ENCODE measurements at regions not wholly inside any gene's neighbourhood (a gene's known extent, or its start where the extent isn't known, plus 50 kb on each side); places are given as distances from the start of the nearest gene placed in this dataset.
"Not testable (repeated sequence)": the region's sequence is repeated elsewhere in the genome, so short reads cannot be mapped to it uniquely, and the experiment has no call there.

DNA sequence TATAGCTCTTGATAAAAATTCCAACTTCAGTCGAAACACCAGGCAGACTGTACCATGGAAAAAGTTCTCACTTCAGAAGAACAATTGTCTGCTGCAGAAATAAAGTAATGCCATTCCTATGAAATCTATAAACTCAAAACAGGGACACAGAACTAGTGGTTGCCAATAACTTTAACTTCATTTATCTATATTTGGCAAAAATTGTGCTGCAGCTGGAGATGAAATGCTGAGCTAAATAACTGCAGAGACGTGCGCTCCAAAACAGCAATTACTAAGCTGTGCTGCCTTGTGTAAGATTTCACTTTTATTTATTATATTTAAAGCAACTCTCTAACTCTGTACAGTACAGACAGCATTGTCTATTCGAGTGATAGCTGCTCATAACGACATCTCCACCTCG lies 540.1 kb upstream of the ID2 start:
- TF ChIP-seq, protein P1, sequence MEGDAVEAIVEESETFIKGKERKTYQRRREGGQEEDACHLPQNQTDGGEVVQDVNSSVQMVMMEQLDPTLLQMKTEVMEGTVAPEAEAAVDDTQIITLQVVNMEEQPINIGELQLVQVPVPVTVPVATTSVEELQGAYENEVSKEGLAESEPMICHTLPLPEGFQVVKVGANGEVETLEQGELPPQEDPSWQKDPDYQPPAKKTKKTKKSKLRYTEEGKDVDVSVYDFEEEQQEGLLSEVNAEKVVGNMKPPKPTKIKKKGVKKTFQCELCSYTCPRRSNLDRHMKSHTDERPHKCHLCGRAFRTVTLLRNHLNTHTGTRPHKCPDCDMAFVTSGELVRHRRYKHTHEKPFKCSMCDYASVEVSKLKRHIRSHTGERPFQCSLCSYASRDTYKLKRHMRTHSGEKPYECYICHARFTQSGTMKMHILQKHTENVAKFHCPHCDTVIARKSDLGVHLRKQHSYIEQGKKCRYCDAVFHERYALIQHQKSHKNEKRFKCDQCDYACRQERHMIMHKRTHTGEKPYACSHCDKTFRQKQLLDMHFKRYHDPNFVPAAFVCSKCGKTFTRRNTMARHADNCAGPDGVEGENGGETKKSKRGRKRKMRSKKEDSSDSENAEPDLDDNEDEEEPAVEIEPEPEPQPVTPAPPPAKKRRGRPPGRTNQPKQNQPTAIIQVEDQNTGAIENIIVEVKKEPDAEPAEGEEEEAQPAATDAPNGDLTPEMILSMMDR (IDR thresholded peaks at IDR 0.05; ENCODE audit: insufficient read depth, low read length, missing control alignments) = no peak
- POLR2A ChIA-PET = no interaction called here
- CTCF ChIA-PET = no interaction called here
- no peak for DNase-seq (ENCODE audit: low read depth, low spot score)
- H3K4me3 ChIP-seq (ENCODE audit: low read depth, low read length) = no peak overlapping the region

DNA sequence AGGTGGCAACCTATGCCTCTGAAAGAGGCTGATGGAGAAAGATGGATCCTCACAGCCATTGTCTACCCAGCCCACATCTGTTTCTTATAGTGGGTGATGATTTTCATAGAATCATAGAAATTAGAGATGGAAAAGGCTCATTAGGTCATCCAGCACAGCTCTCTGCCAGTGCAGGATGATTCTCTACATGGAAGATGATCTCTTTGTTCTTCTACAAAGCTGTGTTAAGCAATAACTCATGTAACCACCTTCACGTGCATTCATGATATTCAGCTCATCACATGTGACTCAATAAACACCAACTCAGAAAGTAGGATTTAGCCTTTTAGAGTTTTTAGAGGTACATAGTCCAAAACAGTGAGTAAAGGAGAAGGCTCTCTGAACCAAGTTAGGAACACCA lies 539.4 kb upstream of the ID2 start:
- ChIA-PET POLR2A (no interaction called here), CTCF (no interaction called here)
- DNase-seq (ENCODE audit: low read depth, low spot score) = no peak

DNA sequence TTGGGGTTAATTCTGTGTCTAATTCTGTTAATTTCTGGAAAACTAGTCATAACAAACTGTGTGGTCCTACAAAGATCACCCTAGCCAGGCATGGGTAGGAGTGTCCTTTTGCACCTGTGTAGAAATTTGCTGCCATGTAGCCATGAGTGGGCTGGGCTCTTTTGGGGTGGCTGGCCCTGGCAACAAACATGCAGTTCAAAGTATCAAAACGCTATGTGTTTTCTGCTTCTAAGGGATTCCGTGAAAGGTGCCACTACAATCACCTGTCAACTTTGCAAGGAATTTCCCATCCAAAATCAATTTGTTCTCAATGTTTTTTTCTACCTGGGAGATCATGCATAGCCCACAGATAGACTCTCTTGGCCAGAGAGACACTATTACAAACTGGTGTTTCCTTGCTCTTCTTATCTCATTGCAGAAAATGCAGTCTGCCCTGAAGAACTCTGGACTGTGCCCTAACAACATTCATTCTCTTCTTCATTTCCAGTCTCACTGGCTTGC lies 537.7 kb upstream of the ID2 start:
- TF ChIP-seq, protein P1 (IDR thresholded peaks at IDR 0.05; ENCODE audit: insufficient read depth, low read length, missing control alignments) = no peak
- CTCF ChIA-PET = no interaction called here
- DNase-seq (ENCODE audit: low read depth, low spot score) = no peak
- H3K4me3 ChIP-seq (ENCODE audit: low read depth, low read length) = no peak overlapping the region
- POLR2A ChIA-PET = interaction anchor here (1.0 kb wide), 1 partner anchor 537 kb away, joined by 6 read pairs; the partner anchor contains the start of gene ID2

More for the DNA sequence above, 539.4 kb upstream of the ID2 start:
- no peak overlapping the region for H3K4me3 ChIP-seq (ENCODE audit: low read depth, low read length)
- TF ChIP-seq, protein P1 (IDR thresholded peaks at IDR 0.05; ENCODE audit: insufficient read depth, low read length, missing control alignments) = no peak

DNA sequence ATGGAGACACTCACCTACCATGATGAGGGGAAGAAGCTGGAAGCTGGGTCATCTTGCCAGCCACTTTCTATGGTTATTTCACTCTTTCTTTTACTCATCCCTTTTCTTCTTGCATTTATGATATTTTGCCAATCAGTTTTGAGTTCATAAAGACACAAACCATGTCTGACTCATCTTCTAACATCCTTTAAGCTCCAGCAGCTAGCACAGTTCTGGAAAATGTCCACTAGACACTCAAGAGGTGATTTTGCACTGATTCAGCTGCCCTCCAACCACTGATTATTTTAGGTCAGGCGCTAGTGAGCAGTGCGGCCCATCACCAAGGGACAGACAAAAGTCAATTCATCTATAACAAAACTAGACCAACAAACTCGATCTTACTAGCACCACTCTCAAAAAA lies 537.1 kb upstream of the ID2 start:
- ChIA-PET CTCF (no interaction called here), POLR2A (interaction anchor here (1.0 kb wide), 1 partner anchor 537 kb away, joined by 6 read pairs; the partner anchor contains the start of gene ID2)
- no peak for DNase-seq (ENCODE audit: low read depth, low spot score)
- TF ChIP-seq, protein P1 (IDR thresholded peaks at IDR 0.05; ENCODE audit: insufficient read depth, low read length, missing control alignments) = no peak
- H3K4me3 ChIP-seq (ENCODE audit: low read depth, low read length) = no peak overlapping the region

DNA sequence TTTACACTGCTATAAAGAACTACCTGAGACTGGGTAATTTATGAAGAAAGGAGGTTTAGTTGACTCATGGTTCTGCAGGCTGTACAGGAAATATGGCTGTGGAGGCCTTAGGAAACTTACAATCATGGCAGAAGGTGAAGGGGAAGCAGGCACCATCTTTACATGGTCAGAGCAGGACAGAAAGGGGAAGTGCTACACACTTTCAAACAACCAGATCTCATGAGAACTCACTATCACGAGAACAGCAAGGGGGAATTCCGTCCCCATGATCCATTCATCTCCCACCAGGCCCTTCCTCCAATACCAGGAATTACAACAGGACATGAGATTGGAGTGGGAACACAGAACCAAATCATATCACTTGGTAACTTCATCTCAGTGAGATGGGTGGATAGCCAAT lies 536.5 kb upstream of the ID2 start:
- H3K4me3 ChIP-seq (ENCODE audit: low read depth, low read length); DNase-seq (ENCODE audit: low read depth, low spot score): not testable (repeated sequence)
- CTCF ChIA-PET = interaction anchor here (1.1 kb wide), 1 partner anchor 8 kb away, joined by 3 read pairs; no protein-coding TSS in a partner anchor
- POLR2A ChIA-PET = interaction anchor here (1.0 kb wide), 1 partner anchor 536 kb away, joined by 6 read pairs; the partner anchor contains the start of gene ID2

DNA sequence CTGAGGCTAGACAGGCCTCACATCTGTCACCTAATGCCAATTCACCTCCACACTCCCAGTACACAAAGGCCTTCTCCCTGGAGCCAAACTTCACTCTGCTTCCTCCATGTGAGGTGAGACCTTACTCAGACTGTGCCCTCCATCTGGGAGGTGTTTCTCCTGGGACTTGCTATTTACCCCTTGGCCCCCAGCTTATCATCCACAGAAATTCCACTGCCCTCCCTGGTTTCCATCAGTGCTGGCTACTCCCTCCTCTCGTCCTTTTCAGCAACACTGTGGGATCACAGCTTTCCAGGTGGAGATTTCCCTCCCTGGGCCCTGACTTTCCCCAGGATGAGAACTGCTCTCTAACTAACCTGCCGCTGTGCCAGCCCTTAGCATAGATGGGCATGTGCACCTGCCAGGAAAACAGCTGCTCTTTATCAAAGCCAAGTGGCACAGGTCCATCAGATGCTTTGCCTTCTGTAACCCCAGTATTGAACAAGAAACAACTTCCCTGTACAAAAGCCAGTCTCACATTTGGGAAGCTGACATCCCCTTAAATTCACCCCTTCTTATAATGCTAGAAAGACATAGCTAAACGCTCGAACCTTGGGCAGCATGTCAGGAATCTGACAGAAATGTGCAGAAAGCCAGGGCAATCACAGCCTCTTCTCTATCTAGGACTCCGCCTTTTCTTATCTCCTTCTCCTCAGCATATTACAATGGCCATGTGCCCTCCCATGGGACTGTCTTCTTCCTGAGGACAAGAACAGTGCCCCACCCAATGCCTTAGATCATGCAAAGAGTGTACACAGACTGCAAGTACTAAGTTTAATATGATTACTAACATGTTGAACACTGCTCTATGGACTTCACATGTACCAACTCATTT lies 535.5 kb upstream of the ID2 start:
- DNase-seq (ENCODE audit: low read depth, low spot score) = no peak
- TF ChIP-seq, protein P1 (IDR thresholded peaks at IDR 0.05; ENCODE audit: insufficient read depth, low read length, missing control alignments) = no peak
- no peak overlapping the region for H3K4me3 ChIP-seq (ENCODE audit: low read depth, low read length)
- ChIA-PET CTCF (interaction anchor here (1.1 kb wide), 1 partner anchor 9 kb away, joined by 3 read pairs; no protein-coding TSS in a partner anchor), POLR2A (no interaction called here)
